GM21381 (cell line): ENCODE measurements at regions not wholly inside any gene's neighbourhood (a gene's known extent, or its start where the extent isn't known, plus 50 kb on each side); places are given as distances from the start of the nearest gene placed in this dataset.
"Not testable (repeated sequence)": the region's sequence is repeated elsewhere in the genome, so short reads cannot be mapped to it uniquely, and the experiment has no call there.

Experiments
- ATAC-seq: cut with Tn5 transposase; IDR thresholded peaks from one replicate; pipeline ENCODE4 v1.9.1; 2021; ENCODE audit warnings: mild to moderate bottlenecking, moderate library complexity; ENCODE audit not compliant: unreplicated experiment

- no peak for ATAC-seq
Observed at GRCh38 chr1:195715652-195716051, 892.6 kb downstream of the KCNT2 start.

GRCh38 chr1:195714248-195714647 lies 894.0 kb downstream of the KCNT2 start:
- ATAC-seq = no peak

GRCh38 chr1:195709821-195710220 lies 898.4 kb downstream of the KCNT2 start:
- ATAC-seq = no peak

- ATAC-seq = no peak
Observed at GRCh38 chr1:195704028-195704427, 904.2 kb downstream of the KCNT2 start.

- no peak for ATAC-seq
Observed at GRCh38 chr1:195701149-195701548, 907.1 kb downstream of the KCNT2 start.

- ATAC-seq = peak; percentile 98
Observed at GRCh38 chr1:195697130-195697529, 911.1 kb downstream of the KCNT2 start.

GRCh38 chr1:195686764-195687163 lies 921.5 kb downstream of the KCNT2 start:
- no peak for ATAC-seq

GRCh38 chr1:195664628-195665027 lies 943.6 kb downstream of the KCNT2 start:
- no peak for ATAC-seq

- no peak for ATAC-seq
Observed at GRCh38 chr1:195663549-195664280, 944.5 kb downstream of the KCNT2 start.

- ATAC-seq = no peak
Observed at GRCh38 chr1:195656780-195657179, 951.5 kb downstream of the KCNT2 start.

- ATAC-seq = not testable (repeated sequence)
Observed at GRCh38 chr1:195648875-195649274, 959.4 kb downstream of the KCNT2 start.

GRCh38 chr1:195637539-195637938 lies 970.7 kb downstream of the KCNT2 start:
- ATAC-seq = no peak

GRCh38 chr1:195618287-195618686 lies 990.0 kb downstream of the KCNT2 start:
- ATAC-seq = no peak

GRCh38 chr1:195617106-195617505 lies 991.1 kb downstream of the KCNT2 start:
- ATAC-seq = no peak

- no peak for ATAC-seq
Observed at GRCh38 chr1:195608883-195609282, 999.4 kb downstream of the KCNT2 start.

GRCh38 chr1:195606483-195606882 lies 1001.8 kb downstream of the KCNT2 start:
- ATAC-seq = no peak

- ATAC-seq = no peak
Observed at GRCh38 chr1:195604287-195604686, 1004.0 kb downstream of the KCNT2 start.

GRCh38 chr1:195597891-195598290 lies 1010.3 kb downstream of the KCNT2 start:
- no peak for ATAC-seq

- no peak for ATAC-seq
Observed at GRCh38 chr1:195594773-195595172, 1013.5 kb downstream of the KCNT2 start.

- ATAC-seq = no peak
Observed at GRCh38 chr1:195594322-195594721, 1013.9 kb downstream of the KCNT2 start.

- ATAC-seq = no peak
Observed at GRCh38 chr1:195591917-195592672, 1016.1 kb downstream of the KCNT2 start.

GRCh38 chr1:195590649-195591048 lies 1017.6 kb downstream of the KCNT2 start:
- no peak for ATAC-seq
